Glomerular visceral epithelial cell (primary cell): ENCODE measurements at regions not wholly inside any gene's neighbourhood (a gene's known extent, or its start where the extent isn't known, plus 50 kb on each side); places are given as distances from the start of the nearest gene placed in this dataset.

ENCODE experiments used
- DNase-seq: peaks from one replicate; pipeline ENCODE4 v3.0.0-alpha.2; 2016; ENCODE audit errors: extremely low spot score

- DNase-seq = peak; percentile 21
Measured at GRCh38 chr21:24895885-24896734, 711.2 kb downstream of the MRPL39 start.

GRCh38 chr21:24894324-24894723, 713.0 kb downstream of the MRPL39 start:
- no peak for DNase-seq

- DNase-seq = no peak
Measured at GRCh38 chr21:24890021-24890420, 717.3 kb downstream of the MRPL39 start.

GRCh38 chr21:24881506-24881905, 725.8 kb downstream of the MRPL39 start:
- DNase-seq = no peak

GRCh38 chr21:24870633-24871032, 736.6 kb downstream of the MRPL39 start:
- DNase-seq = no peak

GRCh38 chr21:24869862-24870261, 737.4 kb downstream of the MRPL39 start:
- no peak for DNase-seq

GRCh38 chr21:24868117-24868516, 739.2 kb downstream of the MRPL39 start:
- no peak for DNase-seq

GRCh38 chr21:24861471-24861870, 745.8 kb downstream of the MRPL39 start:
- DNase-seq = no peak

GRCh38 chr21:24856326-24856725, 751.0 kb downstream of the MRPL39 start:
- no peak for DNase-seq

- no peak for DNase-seq
Measured at GRCh38 chr21:24852610-24853195, 754.6 kb downstream of the MRPL39 start.

- no peak for DNase-seq
Measured at GRCh38 chr21:24850121-24850520, 757.2 kb downstream of the MRPL39 start.

- no peak for DNase-seq
Measured at GRCh38 chr21:24844671-24845070, 762.6 kb downstream of the MRPL39 start.

GRCh38 chr21:24840287-24840686, 767.0 kb downstream of the MRPL39 start:
- DNase-seq = no peak

- no peak for DNase-seq
Measured at GRCh38 chr21:24832961-24833360, 774.3 kb downstream of the MRPL39 start.

- DNase-seq = no peak
Measured at GRCh38 chr21:24829397-24829796, 777.9 kb downstream of the MRPL39 start.

GRCh38 chr21:24826822-24827221, 780.5 kb downstream of the MRPL39 start:
- DNase-seq = no peak

GRCh38 chr21:24825348-24825747, 781.9 kb downstream of the MRPL39 start:
- DNase-seq = no peak

GRCh38 chr21:24824209-24824608, 783.1 kb downstream of the MRPL39 start:
- no peak for DNase-seq

- DNase-seq = no peak
Measured at GRCh38 chr21:24823247-24823646, 784.0 kb downstream of the MRPL39 start.

- no peak for DNase-seq
Measured at GRCh38 chr21:24785033-24785432, 822.2 kb downstream of the MRPL39 start.

GRCh38 chr21:24781146-24781545, 826.1 kb downstream of the MRPL39 start:
- DNase-seq = no peak

GRCh38 chr21:24759348-24760075, 847.8 kb downstream of the MRPL39 start:
- DNase-seq = peak; percentile 4

GRCh38 chr21:24738063-24738462, 869.2 kb downstream of the MRPL39 start:
- DNase-seq = no peak
